ENCODE measurements at regions not wholly inside any gene's neighbourhood (a gene's known extent, or its start where the extent isn't known, plus 50 kb on each side); places are given as distances from the start of the nearest gene placed in this dataset.

DNA sequence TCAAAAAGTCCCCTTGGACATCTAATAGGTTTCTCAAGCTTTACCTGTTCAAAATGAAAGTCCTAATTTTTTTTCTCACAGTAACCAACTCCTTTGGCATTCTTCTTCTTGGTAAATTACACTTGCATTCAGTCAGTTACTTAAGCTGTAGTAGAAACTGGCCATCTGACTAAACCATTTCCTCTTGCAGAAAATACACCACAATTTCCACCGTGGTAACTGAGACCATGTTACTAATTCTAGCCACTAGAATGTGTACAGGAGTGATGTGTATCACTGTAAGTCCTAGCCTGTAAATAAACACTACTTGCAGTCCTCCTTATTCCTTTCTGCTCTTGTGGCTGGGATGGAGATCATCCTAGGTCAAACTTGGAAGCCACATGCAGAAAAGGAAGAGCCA, 965.4 kb upstream of the TMPRSS15 start:
- TF ChIP-seq, protein P1, sequence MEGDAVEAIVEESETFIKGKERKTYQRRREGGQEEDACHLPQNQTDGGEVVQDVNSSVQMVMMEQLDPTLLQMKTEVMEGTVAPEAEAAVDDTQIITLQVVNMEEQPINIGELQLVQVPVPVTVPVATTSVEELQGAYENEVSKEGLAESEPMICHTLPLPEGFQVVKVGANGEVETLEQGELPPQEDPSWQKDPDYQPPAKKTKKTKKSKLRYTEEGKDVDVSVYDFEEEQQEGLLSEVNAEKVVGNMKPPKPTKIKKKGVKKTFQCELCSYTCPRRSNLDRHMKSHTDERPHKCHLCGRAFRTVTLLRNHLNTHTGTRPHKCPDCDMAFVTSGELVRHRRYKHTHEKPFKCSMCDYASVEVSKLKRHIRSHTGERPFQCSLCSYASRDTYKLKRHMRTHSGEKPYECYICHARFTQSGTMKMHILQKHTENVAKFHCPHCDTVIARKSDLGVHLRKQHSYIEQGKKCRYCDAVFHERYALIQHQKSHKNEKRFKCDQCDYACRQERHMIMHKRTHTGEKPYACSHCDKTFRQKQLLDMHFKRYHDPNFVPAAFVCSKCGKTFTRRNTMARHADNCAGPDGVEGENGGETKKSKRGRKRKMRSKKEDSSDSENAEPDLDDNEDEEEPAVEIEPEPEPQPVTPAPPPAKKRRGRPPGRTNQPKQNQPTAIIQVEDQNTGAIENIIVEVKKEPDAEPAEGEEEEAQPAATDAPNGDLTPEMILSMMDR (IDR thresholded peaks at IDR 0.05) = no peak
- no peak for TF ChIP-seq POLR2A (IDR thresholded peaks at IDR 0.05)
